PC-9 (cell line): ENCODE measurements at regions not wholly inside any gene's neighbourhood (a gene's known extent, or its start where the extent isn't known, plus 50 kb on each side); places are given as distances from the start of the nearest gene placed in this dataset.

Source experiments
- BruUV-seq: library from RNA; stranded (reverse); fragments of 400-500 nt; replicated peaks from 2 replicates; lab custom pipeline; 2021; lab: Mats Ljungman, UMichigan
- CTCF ChIA-PET: fragments of 300-600 bp; sonication (Branson Sonifier 250); formaldehyde crosslinking; loops from one replicate; lab custom pipeline; 2022; ENCODE audit warnings: antibody characterized with exemption; lab: Charles Lee
- POLR2A ChIA-PET: fragments of 300-600 bp; sonication (Branson Sonifier 250); formaldehyde crosslinking; loops from one replicate; lab custom pipeline; 2022; ENCODE audit warnings: antibody characterized with exemption; ENCODE audit not compliant: unreplicated experiment; lab: Charles Lee
- DNase-seq, 2 experiments: peaks; one replicate each; pipeline versions ENCODE4 v3.0.0 to v3.0.0-alpha.2; 2015 to 2022; ENCODE audit warnings: mixed read lengths in 1 of 2
- H2AFZ ChIP-seq: fragments of 200-600 bp; sonication (generic); 2 replicates; pipeline ENCODE4 v1.8.1; 2017; ENCODE audit warnings: antibody characterized with exemption
- H3F3A ChIP-seq: fragments of 200-600 bp; sonication (generic); 2 replicates; pipeline ENCODE4 v1.8.1; 2017; ENCODE audit warnings: antibody characterized with exemption, mild to moderate bottlenecking, low read depth; ENCODE audit not compliant: insufficient read depth
- H3K27ac ChIP-seq: fragments of 200-600 bp; sonication (generic); 2 replicates; pipeline ENCODE4 v1.6.1; 2016; ENCODE audit warnings: mixed run types
- H3K27me3 ChIP-seq: fragments of 200-600 bp; sonication (generic); 2 replicates; pipeline ENCODE4 v1.6.1; 2016; ENCODE audit warnings: low read depth, mixed run types; ENCODE audit not compliant: insufficient read depth
- H3K36me3 ChIP-seq: fragments of 200-600 bp; sonication (generic); 2 replicates; pipeline ENCODE4 v1.6.1; 2016; ENCODE audit warnings: low read depth, mixed run types
- H3K4me1 ChIP-seq: fragments of 200-600 bp; sonication (generic); replicated peaks from 2 replicates; pipeline ENCODE4 v1.6.1; 2016; ENCODE audit warnings: mixed run types; ENCODE audit not compliant: insufficient read depth
- H3K4me2 ChIP-seq: fragments of 200-600 bp; sonication (generic); 2 replicates; pipeline ENCODE4 v1.6.1; 2017; ENCODE audit warnings: mixed run types
- H3K4me3 ChIP-seq: fragments of 200-600 bp; sonication (generic); 2 replicates; pipeline ENCODE4 v1.6.1; 2016; ENCODE audit warnings: mixed run types
- H3K79me2 ChIP-seq: fragments of 200-600 bp; sonication (generic); 2 replicates; pipeline ENCODE4 v1.6.1; 2017; ENCODE audit warnings: low read depth, mixed run types
- H3K9me2 ChIP-seq: fragments of 200-600 bp; sonication (generic); 2 replicates; pipeline ENCODE4 v1.8.1; 2017; ENCODE audit warnings: mild to moderate bottlenecking; ENCODE audit not compliant: insufficient read depth
- H3K9me3 ChIP-seq: fragments of 200-600 bp; sonication (generic); 2 replicates; pipeline ENCODE4 v1.8.1; 2016; ENCODE audit warnings: low read depth; ENCODE audit not compliant: insufficient read depth
- H4K20me1 ChIP-seq: fragments of 200-600 bp; sonication (generic); 2 replicates; pipeline ENCODE4 v1.8.1; 2017; ENCODE audit not compliant: insufficient read depth
- EZH2 ChIP-seq: fragments of 200-600 bp; sonication (generic); IDR thresholded peaks from 2 replicates; pipeline ENCODE4 v1.8.0; 2017; ENCODE audit warnings: antibody characterized with exemption, low read depth
- intact Hi-C: fragments of 100-400 bp; cut with micrococcal nuclease; formaldehyde crosslinking; loops from one replicate; pipeline ENCODE4 v1.10.0; 2022; ENCODE audit not compliant: unreplicated experiment
- TF ChIP-seq, protein P1 (sequence below): fragments of 200-600 bp; sonication (generic); conservative IDR thresholded peaks from 2 replicates; pipeline ENCODE4 v1.6.1; 2017; ENCODE audit warnings: mixed run types, antibody characterized with exemption, mild to moderate bottlenecking, moderate library complexity

DNA sequence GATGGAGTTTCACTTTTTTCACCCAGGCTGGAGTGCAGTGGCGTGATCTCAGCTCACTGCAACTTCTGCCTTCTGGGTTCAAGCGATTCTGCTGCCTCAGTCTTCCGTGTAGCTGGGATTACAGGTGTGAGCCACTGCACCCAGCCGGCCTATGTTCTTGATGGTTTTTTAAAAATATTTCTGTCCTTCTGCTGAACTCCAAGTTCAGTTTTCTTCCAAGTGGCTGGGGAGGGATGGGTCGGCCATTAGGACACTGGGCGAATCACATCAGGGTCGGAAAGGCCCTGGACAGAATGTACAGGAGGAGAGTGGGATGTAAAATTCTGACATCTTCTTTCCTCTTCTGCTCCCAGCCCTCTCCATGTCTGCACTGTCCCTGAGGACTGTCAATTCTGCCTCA lies 289.6 kb downstream of the PTPRU start:
- H3K4me2 ChIP-seq: no peak overlapping the region
- ChIA-PET POLR2A (no interaction called here), CTCF (no interaction called here)
- DNase-seq: no peak
- no peak overlapping the region for H3K27ac ChIP-seq
- no peaks in the 10 kb centered on the region for H4K20me1 ChIP-seq
- no peaks in the 10 kb centered on the region for H3K79me2 ChIP-seq
- no peaks in the 10 kb centered on the region for H3K27me3 ChIP-seq
- H2AFZ ChIP-seq: no peak overlapping the region
- H3K36me3 ChIP-seq: no peaks in the 10 kb centered on the region
- H3K4me1 ChIP-seq: no peaks in the 10 kb centered on the region
- no TSS peak for BruUV-seq
- no peak overlapping the region for H3K4me3 ChIP-seq
- H3F3A ChIP-seq: no peaks in the 10 kb centered on the region
- intact Hi-C loops: no loop called here
- H3K9me2 ChIP-seq: no peaks in the 10 kb centered on the region
- no peak for TF ChIP-seq EZH2
- TF ChIP-seq, protein P1, sequence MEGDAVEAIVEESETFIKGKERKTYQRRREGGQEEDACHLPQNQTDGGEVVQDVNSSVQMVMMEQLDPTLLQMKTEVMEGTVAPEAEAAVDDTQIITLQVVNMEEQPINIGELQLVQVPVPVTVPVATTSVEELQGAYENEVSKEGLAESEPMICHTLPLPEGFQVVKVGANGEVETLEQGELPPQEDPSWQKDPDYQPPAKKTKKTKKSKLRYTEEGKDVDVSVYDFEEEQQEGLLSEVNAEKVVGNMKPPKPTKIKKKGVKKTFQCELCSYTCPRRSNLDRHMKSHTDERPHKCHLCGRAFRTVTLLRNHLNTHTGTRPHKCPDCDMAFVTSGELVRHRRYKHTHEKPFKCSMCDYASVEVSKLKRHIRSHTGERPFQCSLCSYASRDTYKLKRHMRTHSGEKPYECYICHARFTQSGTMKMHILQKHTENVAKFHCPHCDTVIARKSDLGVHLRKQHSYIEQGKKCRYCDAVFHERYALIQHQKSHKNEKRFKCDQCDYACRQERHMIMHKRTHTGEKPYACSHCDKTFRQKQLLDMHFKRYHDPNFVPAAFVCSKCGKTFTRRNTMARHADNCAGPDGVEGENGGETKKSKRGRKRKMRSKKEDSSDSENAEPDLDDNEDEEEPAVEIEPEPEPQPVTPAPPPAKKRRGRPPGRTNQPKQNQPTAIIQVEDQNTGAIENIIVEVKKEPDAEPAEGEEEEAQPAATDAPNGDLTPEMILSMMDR: no peak
- H3K9me3 ChIP-seq: peaks cover 5% of the 10 kb centered on the region; the same call in 1 of the 2 replicates

GRCh38 chr1:29524285-29525065 lies 288.2 kb downstream of the PTPRU start:
- no peaks in the 10 kb centered on the region for H3K4me1 ChIP-seq
- no peak for TF ChIP-seq EZH2
- TF ChIP-seq, protein P1: no peak
- POLR2A ChIA-PET: no interaction called here
- H3K9me2 ChIP-seq: no peaks in the 10 kb centered on the region
- H3K4me2 ChIP-seq: no peak overlapping the region
- no peaks in the 10 kb centered on the region for H3K27me3 ChIP-seq
- H3K4me3 ChIP-seq: no peak overlapping the region
- H2AFZ ChIP-seq: no peak overlapping the region
- no peaks in the 10 kb centered on the region for H4K20me1 ChIP-seq
- no peaks in the 10 kb centered on the region for H3K79me2 ChIP-seq
- H3K27ac ChIP-seq: no peak overlapping the region
- H3F3A ChIP-seq: no peaks in the 10 kb centered on the region
- DNase-seq: no peak
- no peaks in the 10 kb centered on the region for H3K9me3 ChIP-seq
- no peaks in the 10 kb centered on the region for H3K36me3 ChIP-seq
- no TSS peak for BruUV-seq
- intact Hi-C loops: no loop called here
- CTCF ChIA-PET: interaction anchor here (0.5 kb wide), 1 partner anchor 19 kb away, joined by 4 read pairs; no protein-coding TSS in a partner anchor

DNA sequence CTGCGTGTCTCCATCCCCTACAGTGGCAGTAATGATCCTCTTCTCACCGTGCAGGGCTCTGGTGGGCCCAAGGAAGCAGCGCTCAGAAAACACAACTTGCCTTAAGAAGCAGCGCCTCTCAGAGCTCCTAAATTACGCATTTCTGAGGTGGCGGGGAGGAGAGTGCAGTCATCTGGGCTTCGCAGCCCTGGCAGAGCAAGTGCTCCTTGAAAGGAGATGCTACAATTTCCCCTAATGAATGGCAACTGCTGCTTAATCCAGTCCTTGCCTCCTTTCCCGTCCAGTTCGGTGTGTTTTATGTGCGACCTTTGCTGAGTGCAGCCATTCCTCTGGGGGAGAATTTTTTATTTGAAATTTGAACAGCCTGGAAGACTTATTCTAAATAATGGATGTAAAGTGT lies 287.3 kb downstream of the PTPRU start:
- H3K9me3 ChIP-seq: no peaks in the 10 kb centered on the region
- H3K27ac ChIP-seq: no peak overlapping the region
- H2AFZ ChIP-seq: no peak overlapping the region
- TF ChIP-seq EZH2: no peak
- TF ChIP-seq, protein P1: no peak
- no peaks in the 10 kb centered on the region for H4K20me1 ChIP-seq
- no peak overlapping the region for H3K4me2 ChIP-seq
- ChIA-PET POLR2A (no interaction called here), CTCF (no interaction called here)
- no peaks in the 10 kb centered on the region for H3K27me3 ChIP-seq
- no peaks in the 10 kb centered on the region for H3K9me2 ChIP-seq
- H3K79me2 ChIP-seq: no peaks in the 10 kb centered on the region
- H3K4me3 ChIP-seq: no peak overlapping the region
- H3K4me1 ChIP-seq: no peaks in the 10 kb centered on the region
- intact Hi-C loops: no loop called here
- no peaks in the 10 kb centered on the region for H3F3A ChIP-seq
- no peaks in the 10 kb centered on the region for H3K36me3 ChIP-seq
- no peak for DNase-seq
- BruUV-seq: no TSS peak
